Activated CD4-positive, alpha-beta memory T cell treated with anti-CD3 and anti-CD28 coated beads for 36 hours (primary cell): ENCODE measurements at regions not wholly inside any gene's neighbourhood (a gene's known extent, or its start where the extent isn't known, plus 50 kb on each side); places are given as distances from the start of the nearest gene placed in this dataset.
"Not testable (repeated sequence)": the region's sequence is repeated elsewhere in the genome, so short reads cannot be mapped to it uniquely, and the experiment has no call there.

ENCODE experiments used
- CTCF ChIA-PET: fragments of 350-600 bp; sonication (Branson Sonifier 250); formaldehyde crosslinking; loops from one replicate; lab custom pipeline; 2021; ENCODE audit warnings: antibody characterized with exemption, inconsistent platforms; lab: Charles Lee
- POLR2A ChIA-PET: fragments of 350-600 bp; sonication (Branson Sonifier 250); formaldehyde crosslinking; loops from one replicate; lab custom pipeline; 2021; ENCODE audit warnings: antibody characterized with exemption; lab: Charles Lee
- DNase-seq: peaks from one replicate; pipeline ENCODE4 v3.0.0-alpha.2; 2020
- H3K27ac Mint-ChIP-seq: one replicate; pipeline ENCODE4 v1.8.0; 2021; ENCODE audit warnings: mixed read lengths
- H3K27me3 Mint-ChIP-seq: one replicate; pipeline ENCODE4 v1.8.0; 2021; ENCODE audit warnings: mixed read lengths
- H3K36me3 Mint-ChIP-seq: one replicate; pipeline ENCODE4 v1.8.0; 2021; ENCODE audit warnings: mixed read lengths
- H3K4me1 Mint-ChIP-seq: one replicate; pipeline ENCODE4 v1.8.0; 2021; ENCODE audit warnings: low read depth, mixed read lengths
- H3K4me3 Mint-ChIP-seq: one replicate; pipeline ENCODE4 v1.8.0; 2021; ENCODE audit warnings: mild to moderate bottlenecking, mixed read lengths
- H3K9me3 Mint-ChIP-seq: one replicate; pipeline ENCODE4 v1.8.0; 2021; ENCODE audit warnings: mixed read lengths
- intact Hi-C: fragments of 100-400 bp; cut with micrococcal nuclease; formaldehyde crosslinking; loops from one replicate; pipeline ENCODE4 v1.15.1; 2023

GRCh38 chr7:112942981-112943380, 143.6 kb downstream of the GPR85 start:
- no peak overlapping the region for H3K27ac Mint-ChIP-seq
- intact Hi-C loops: no loop called here
- POLR2A ChIA-PET: no interaction called here

GRCh38 chr7:112942125-112942524, 144.5 kb downstream of the GPR85 start:
- H3K27me3 Mint-ChIP-seq, POLR2A ChIA-PET, H3K4me3 Mint-ChIP-seq, CTCF ChIA-PET, DNase-seq, intact Hi-C loops, H3K36me3 Mint-ChIP-seq, H3K9me3 Mint-ChIP-seq, H3K27ac Mint-ChIP-seq: not testable (repeated sequence)
- H3K4me1 Mint-ChIP-seq: peaks cover 25% of the 10 kb centered on the region

More at GRCh38 chr7:112942981-112943380, 143.6 kb downstream of the GPR85 start:
- H3K36me3 Mint-ChIP-seq: no peaks in the 10 kb centered on the region
- peaks cover 4% of the 10 kb centered on the region for H3K27me3 Mint-ChIP-seq
- no peak for DNase-seq
- H3K4me1 Mint-ChIP-seq: peaks cover 21% of the 10 kb centered on the region
- H3K9me3 Mint-ChIP-seq: no peaks in the 10 kb centered on the region
- CTCF ChIA-PET: no interaction called here
- H3K4me3 Mint-ChIP-seq: no peak overlapping the region

- no peaks in the 10 kb centered on the region for H3K9me3 Mint-ChIP-seq
- H3K27me3 Mint-ChIP-seq: peaks cover 2% of the 10 kb centered on the region
- intact Hi-C loops: loop anchor here (1.0 to 2.0 kb wide), 3 partner anchors 150 to 734 kb away; partner anchors contain the start of genes DOCK4, SMIM30, TMEM168 and ZNF277
- H3K27ac Mint-ChIP-seq: peak overlapping the region; percentile 93
- H3K4me3 Mint-ChIP-seq: peak overlapping the region; percentile 87
- H3K4me1 Mint-ChIP-seq: peaks cover 34% of the 10 kb centered on the region
- ChIA-PET POLR2A (interaction anchor here (0.8 to 1.2 kb wide), 4 partner anchors 28 to 491 kb away, joined by 3 to 5 read pairs (median 4); partner anchors contain the start of genes IFRD1 and TMEM168), CTCF (interaction anchor here (1.5 kb wide), 1 partner anchor 481 kb away, joined by 4 read pairs; no protein-coding TSS in a partner anchor)
- H3K36me3 Mint-ChIP-seq: no peaks in the 10 kb centered on the region
- no peak for DNase-seq
Measured at GRCh38 chr7:112940314-112940732, 146.3 kb downstream of the GPR85 start.

GRCh38 chr7:112939574-112940313, 146.9 kb downstream of the GPR85 start:
- Mint-ChIP-seq H3K4me3 (peak overlapping the region; percentile 87), H3K4me1 (peaks cover 34% of the 10 kb centered on the region), H3K36me3 (no peaks in the 10 kb centered on the region), H3K27me3 (peaks cover 2% of the 10 kb centered on the region), H3K27ac (peak overlapping the region; percentile 93), H3K9me3 (no peaks in the 10 kb centered on the region)
- POLR2A ChIA-PET: interaction anchor here (0.8 to 1.2 kb wide), 5 partner anchors 13 to 490 kb away, joined by 3 to 5 read pairs (median 3); partner anchors contain the start of genes IFRD1 and TMEM168
- intact Hi-C loops: loop anchor here (1.0 to 5.0 kb wide), 6 partner anchors 149 to 733 kb away; partner anchors contain the start of genes DOCK4, IFRD1, SMIM30 and TMEM168
- CTCF ChIA-PET: interaction anchor here (1.5 kb wide), 1 partner anchor 482 kb away, joined by 4 read pairs; no protein-coding TSS in a partner anchor
- DNase-seq: peak; percentile 100

- peak; percentile 52 for DNase-seq
- H3K27me3 Mint-ChIP-seq: peaks cover 2% of the 10 kb centered on the region
- ChIA-PET POLR2A (interaction anchor here (0.8 to 1.2 kb wide), 4 partner anchors 13 to 490 kb away, joined by 3 to 5 read pairs (median 3); partner anchors contain the start of gene TMEM168), CTCF (interaction anchor here (0.6 kb wide), 1 partner anchor 490 kb away, joined by 3 read pairs; no protein-coding TSS in a partner anchor)
- intact Hi-C loops: loop anchor here (1.0 to 5.0 kb wide), 3 partner anchors 156 to 489 kb away; partner anchors contain the start of gene IFRD1
- H3K27ac Mint-ChIP-seq: peak overlapping the region; percentile 28
- H3K36me3 Mint-ChIP-seq: peaks cover 5% of the 10 kb centered on the region
- peaks cover 40% of the 10 kb centered on the region for H3K4me1 Mint-ChIP-seq
- peak overlapping the region; percentile 87 for H3K4me3 Mint-ChIP-seq
- no peaks in the 10 kb centered on the region for H3K9me3 Mint-ChIP-seq
Measured at GRCh38 chr7:112938863-112939573, 147.6 kb downstream of the GPR85 start.

- Mint-ChIP-seq H3K27me3 (no peaks in the 10 kb centered on the region), H3K27ac (no peak overlapping the region), H3K36me3 (peaks cover 5% of the 10 kb centered on the region), H3K4me3 (peak overlapping the region; percentile 87), H3K4me1 (peaks cover 40% of the 10 kb centered on the region), H3K9me3 (no peaks in the 10 kb centered on the region)
- POLR2A ChIA-PET: no interaction called here
- CTCF ChIA-PET: no interaction called here
- DNase-seq: no peak
- intact Hi-C loops: loop anchor here (2.0 to 5.0 kb wide), 2 partner anchors 155 to 386 kb away; no protein-coding TSS in a partner anchor
Measured at GRCh38 chr7:112937651-112938415, 147.6 kb upstream of the TMEM168 start.

GRCh38 chr7:112933598-112933997, 143.4 kb upstream of the TMEM168 start:
- CTCF ChIA-PET: no interaction called here
- no peak for DNase-seq
- no peak overlapping the region for H3K4me3 Mint-ChIP-seq
- H3K36me3 Mint-ChIP-seq: peaks cover 5% of the 10 kb centered on the region
- no peak overlapping the region for H3K27ac Mint-ChIP-seq
- H3K9me3 Mint-ChIP-seq: no peaks in the 10 kb centered on the region
- POLR2A ChIA-PET: no interaction called here
- intact Hi-C loops: no loop called here
- peaks cover 39% of the 10 kb centered on the region for H3K4me1 Mint-ChIP-seq
- no peaks in the 10 kb centered on the region for H3K27me3 Mint-ChIP-seq

GRCh38 chr7:112930787-112931186, 140.6 kb upstream of the TMEM168 start:
- Mint-ChIP-seq H3K4me1 (peaks cover 24% of the 10 kb centered on the region), H3K27ac (no peak overlapping the region), H3K27me3 (no peaks in the 10 kb centered on the region), H3K4me3 (no peak overlapping the region), H3K36me3 (peaks cover 5% of the 10 kb centered on the region), H3K9me3 (no peaks in the 10 kb centered on the region)
- intact Hi-C loops: no loop called here
- ChIA-PET POLR2A (no interaction called here), CTCF (interaction anchor here (1.1 kb wide), 1 partner anchor 32 kb away, joined by 3 read pairs; no protein-coding TSS in a partner anchor)
- DNase-seq: no peak

GRCh38 chr7:112929421-112929820, 139.2 kb upstream of the TMEM168 start:
- intact Hi-C loops: no loop called here
- H3K4me3 Mint-ChIP-seq: no peak overlapping the region
- peaks cover 22% of the 10 kb centered on the region for H3K4me1 Mint-ChIP-seq
- no peak overlapping the region for H3K27ac Mint-ChIP-seq
- H3K27me3 Mint-ChIP-seq: no peaks in the 10 kb centered on the region
- DNase-seq: no peak
- CTCF ChIA-PET: no interaction called here
- POLR2A ChIA-PET: no interaction called here
- no peaks in the 10 kb centered on the region for H3K9me3 Mint-ChIP-seq
- H3K36me3 Mint-ChIP-seq: peaks cover 6% of the 10 kb centered on the region

GRCh38 chr7:112926018-112926417, 135.8 kb upstream of the TMEM168 start:
- H3K36me3 Mint-ChIP-seq: peaks cover 2% of the 10 kb centered on the region
- H3K27me3 Mint-ChIP-seq: no peaks in the 10 kb centered on the region
- H3K27ac Mint-ChIP-seq: no peak overlapping the region
- no peak overlapping the region for H3K4me3 Mint-ChIP-seq
- DNase-seq: no peak
- POLR2A ChIA-PET: interaction anchor here (1.1 kb wide), 1 partner anchor 13 kb away, joined by 3 read pairs; no protein-coding TSS in a partner anchor
- intact Hi-C loops: no loop called here
- peaks cover 10% of the 10 kb centered on the region for H3K4me1 Mint-ChIP-seq
- H3K9me3 Mint-ChIP-seq: no peaks in the 10 kb centered on the region
- CTCF ChIA-PET: no interaction called here

- intact Hi-C loops, H3K4me3 Mint-ChIP-seq, H3K9me3 Mint-ChIP-seq, H3K4me1 Mint-ChIP-seq, DNase-seq, H3K36me3 Mint-ChIP-seq, H3K27me3 Mint-ChIP-seq, H3K27ac Mint-ChIP-seq, POLR2A ChIA-PET, CTCF ChIA-PET: not testable (repeated sequence)
Measured at GRCh38 chr7:112922546-112922945, 132.4 kb upstream of the TMEM168 start.
